Endothelial cell of umbilical vein (primary cell): ENCODE measurements at regions not wholly inside any gene's neighbourhood (a gene's known extent, or its start where the extent isn't known, plus 50 kb on each side); places are given as distances from the start of the nearest gene placed in this dataset.

Source experiments
- BruUV-seq: library from RNA; stranded (reverse); fragments of 400-500 nt; replicated peaks from 2 replicates; lab custom pipeline; 2021; lab: Mats Ljungman, UMichigan
- CTCF ChIA-PET: fragments of 300-600, 350-600 bp; sonication (Branson Sonifier 250); formaldehyde crosslinking; loops from one replicate; lab custom pipeline; 2021; ENCODE audit warnings: antibody characterized with exemption, inconsistent platforms; lab: Charles Lee
- POLR2A ChIA-PET: fragments of 300-600, 350-600 bp; sonication (Branson Sonifier 250); formaldehyde crosslinking; loops from one replicate; lab custom pipeline; 2021; ENCODE audit warnings: antibody characterized with exemption, inconsistent platforms; lab: Charles Lee
- DNase-seq: peaks from one replicate; pipeline ENCODE4 v3.0.0-alpha.2; 2011; ENCODE audit warnings: low read depth, low spot score
- FAIRE-seq: peaks from 2 replicates; lab custom pipeline; 2011; peaks lifted over from hg19 to GRCh38; lab: Jason Lieb, UNC
- H2AFZ ChIP-seq: 2 replicates; pipeline ENCODE4 v1.6.0; 2012; ENCODE audit warnings: low read depth, low read length, control low read depth, inconsistent platforms
- H3K27ac ChIP-seq: 2 replicates; pipeline ENCODE4 v1.5.1; 2011; ENCODE audit warnings: low read depth, mild to moderate bottlenecking, control low read depth, low read length, moderate library complexity; ENCODE audit not compliant: insufficient read depth
- H3K27me3 ChIP-seq, 2 experiments: 2 replicates each; pipeline versions ENCODE4 v1.6.0 to v1.6.1; 2011; ENCODE audit warnings: low read length in 2 of 2, mixed read lengths in 1 of 2; ENCODE audit not compliant: control insufficient read depth in 2 of 2, insufficient read depth in 2 of 2
- H3K36me3 ChIP-seq, 2 experiments: 2 replicates in 1 of 2; 3 replicates in 1 of 2; pipeline ENCODE4 v1.5.1; 2011; ENCODE audit warnings: low read length in 2 of 2, mild to moderate bottlenecking in 1 of 2, moderate library complexity in 1 of 2; ENCODE audit not compliant: control insufficient read depth in 2 of 2, insufficient read depth in 2 of 2; ENCODE audit errors: extremely low read depth in 1 of 2
- H3K4me1 ChIP-seq: 3 replicates; pipeline ENCODE4 v1.5.1; 2011; ENCODE audit warnings: mild to moderate bottlenecking, low read length; ENCODE audit not compliant: control insufficient read depth, insufficient read depth; ENCODE audit errors: extremely low read depth
- H3K4me2 ChIP-seq: 2 replicates; pipeline ENCODE4 v1.6.1; 2011; ENCODE audit warnings: low read length, control low read depth, mixed read lengths; ENCODE audit not compliant: insufficient read depth
- H3K4me3 ChIP-seq, 3 experiments: fragments of 200-600 bp in 1 of 3; sonication (generic), shearing (Covaris generic) in 1 of 3; replicated peaks in 1 of 3; 2 replicates each; pipeline ENCODE4 v1.5.1; 2011 to 2016; ENCODE audit warnings: control low read depth in 3 of 3, low read length in 3 of 3, mild to moderate bottlenecking in 2 of 3, inconsistent platforms in 1 of 3, low read depth in 1 of 3, moderate library complexity in 1 of 3; ENCODE audit not compliant: insufficient read depth in 1 of 3
- H3K79me2 ChIP-seq: 2 replicates; pipeline ENCODE4 v1.6.0; 2012; ENCODE audit warnings: low read length, inconsistent platforms; ENCODE audit not compliant: control insufficient read depth, insufficient read depth
- H3K9ac ChIP-seq: replicated peaks from 2 replicates; pipeline ENCODE3; 2011; ENCODE audit warnings: low read length, control low read depth; ENCODE audit not compliant: insufficient read depth; ENCODE audit errors: extremely low read depth
- H3K9me1 ChIP-seq: replicated peaks from 3 replicates; pipeline ENCODE4 v1.6.0; 2011; ENCODE audit warnings: mild to moderate bottlenecking, low read length; ENCODE audit not compliant: control insufficient read depth, insufficient read depth; ENCODE audit errors: extremely low read depth
- H3K9me3 ChIP-seq: replicated peaks from 2 replicates; pipeline ENCODE4 v1.5.1; 2012; ENCODE audit warnings: low read length, inconsistent platforms; ENCODE audit not compliant: control insufficient read depth, insufficient read depth
- H4K20me1 ChIP-seq: replicated peaks from 2 replicates; pipeline ENCODE3; 2011; ENCODE audit warnings: mild to moderate bottlenecking, low read length; ENCODE audit not compliant: control insufficient read depth, insufficient read depth; ENCODE audit errors: extremely low read depth
- CTCF ChIP-seq, 2 donors: IDR thresholded peaks; 1 replicate in 1 of 2; 2 replicates in 1 of 2; pipeline ENCODE4 v1.5.1; 2011; ENCODE audit warnings: low read length in 2 of 2, mild to moderate bottlenecking in 2 of 2, moderate library complexity in 2 of 2, control low read depth in 1 of 2, inconsistent platforms in 1 of 2, low read depth in 1 of 2; ENCODE audit not compliant: insufficient read depth in 1 of 2; ENCODE audit errors: extremely low read depth in 1 of 2
- EZH2 ChIP-seq: IDR thresholded peaks from 2 replicates; pipeline ENCODE4 v1.6.1; 2012; ENCODE audit warnings: borderline replicate concordance, low read depth, mild to moderate bottlenecking, moderate library complexity, low read length, inconsistent platforms; ENCODE audit not compliant: severe bottlenecking
- FOS ChIP-seq: IDR thresholded peaks from 2 replicates; pipeline ENCODE4 v1.6.1; 2011; ENCODE audit warnings: mild to moderate bottlenecking, low read length, moderate library complexity, borderline replicate concordance; ENCODE audit not compliant: insufficient read depth
- GATA2 ChIP-seq: IDR thresholded peaks from 2 replicates; pipeline ENCODE4 v1.7.0; 2011; ENCODE audit warnings: low read depth, mild to moderate bottlenecking, moderate library complexity, mixed read lengths, low read length; ENCODE audit not compliant: insufficient read length, insufficient read depth
- JUN ChIP-seq: IDR thresholded peaks from 2 replicates; pipeline ENCODE4 v1.6.1; 2011; ENCODE audit warnings: borderline replicate concordance, low read depth; ENCODE audit not compliant: insufficient read length, insufficient read depth
- MAX ChIP-seq: IDR thresholded peaks from 2 replicates; pipeline ENCODE4 v1.6.1; 2011; ENCODE audit not compliant: insufficient read depth, insufficient read length
- MYC ChIP-seq: IDR thresholded peaks from one replicate; pipeline ENCODE4 v1.6.1; 2011; ENCODE audit warnings: mild to moderate bottlenecking, low read depth, low read length
- POLR2A ChIP-seq: IDR thresholded peaks from 2 replicates; pipeline ENCODE4 v1.6.1; 2012; ENCODE audit warnings: low read depth, mild to moderate bottlenecking, control low read depth, low read length
- dilution Hi-C: fragments of 300-500 bp; cut with MboI; formaldehyde crosslinking; loops from one replicate; pipeline ENCODE4 v1.15.0; 2019; ENCODE audit warnings: low sequenced_read_pairs; ENCODE audit not compliant: extremely low pct_ligation_motif_present
- intact Hi-C: fragments of 100-400 bp; cut with micrococcal nuclease; formaldehyde crosslinking; loops from one replicate; pipeline ENCODE4 v1.10.0; 2022

GRCh38 chr1:88191917-88192316 lies 492.2 kb upstream of the PKN2 start:
- H3K4me3 ChIP-seq = no peak overlapping the region
- no peaks in the 10 kb centered on the region for H3K36me3 ChIP-seq
- peaks cover 0 to 3% of the 10 kb centered on the region in 2 experiments for H3K27me3 ChIP-seq
- intact Hi-C loops = no loop called here
- H3K9me3 ChIP-seq = no peaks in the 10 kb centered on the region
- no peak overlapping the region for H2AFZ ChIP-seq
- H3K79me2 ChIP-seq = no peaks in the 10 kb centered on the region
- no peaks in the 10 kb centered on the region for H3K4me1 ChIP-seq
- no peak overlapping the region for H3K9ac ChIP-seq
- no peaks in the 10 kb centered on the region for H4K20me1 ChIP-seq
- H3K27ac ChIP-seq = no peak overlapping the region
- TF ChIP-seq JUN (no peak), FOS (no peak)
- no peak for FAIRE-seq
- H3K4me2 ChIP-seq = no peak overlapping the region
- ChIA-PET CTCF (interaction anchor here (4.6 kb wide), 1 partner anchor 12 kb away, joined by 43 read pairs; no protein-coding TSS in a partner anchor), POLR2A (no interaction called here)
- dilution Hi-C loops = no loop called here
- DNase-seq = no peak
- BruUV-seq = no TSS peak
- no peaks in the 10 kb centered on the region for H3K9me1 ChIP-seq

GRCh38 chr1:88194542-88194941 lies 489.5 kb upstream of the PKN2 start:
- Histone ChIP-seq H3K9ac (no peak overlapping the region), H3K4me2 (no peak overlapping the region), H4K20me1 (no peaks in the 10 kb centered on the region), H3K9me1 (no peaks in the 10 kb centered on the region), H3K27me3 (no peaks in the 10 kb centered on the region), H3K9me3 (no peaks in the 10 kb centered on the region), H3K36me3 (no peaks in the 10 kb centered on the region), H3K27ac (no peak overlapping the region), H3K4me1 (no peaks in the 10 kb centered on the region), H3K79me2 (no peaks in the 10 kb centered on the region), H3K4me3 (no peak overlapping the region), H2AFZ (no peak overlapping the region)
- dilution Hi-C loops = no loop called here
- ChIA-PET POLR2A (no interaction called here), CTCF (interaction anchor here (3.1 to 4.6 kb wide), 2 partner anchors 10 to 14 kb away, joined by 11 to 43 read pairs; no protein-coding TSS in a partner anchor)
- no peak for FAIRE-seq
- TF ChIP-seq CTCF (IDR thresholded peaks at IDR 0.05; ENCODE audit: extremely low read depth in 1 of 2, insufficient read depth in 1 of 2, low read depth in 1 of 2, low read length in 2 of 2) = no peak
- no peak for TF ChIP-seq MYC
- TF ChIP-seq EZH2 = no peak
- TF ChIP-seq POLR2A = no peak
- TF ChIP-seq GATA2 = no peak
- no peak for TF ChIP-seq JUN
- TF ChIP-seq FOS = no peak
- TF ChIP-seq MAX = no peak
- intact Hi-C loops = no loop called here
- DNase-seq = no peak
- no TSS peak for BruUV-seq
